GM12874 (cell line): ENCODE measurements at regions not wholly inside any gene's neighbourhood (a gene's known extent, or its start where the extent isn't known, plus 50 kb on each side); places are given as distances from the start of the nearest gene placed in this dataset.

Experiments used
- TF ChIP-seq, protein P1 (sequence below): IDR thresholded peaks from 2 replicates; pipeline ENCODE4 v1.5.1; 2011; ENCODE audit warnings: low read depth, mild to moderate bottlenecking, control low read depth, low read length, moderate library complexity; ENCODE audit not compliant: insufficient read depth

- TF ChIP-seq, protein P1, sequence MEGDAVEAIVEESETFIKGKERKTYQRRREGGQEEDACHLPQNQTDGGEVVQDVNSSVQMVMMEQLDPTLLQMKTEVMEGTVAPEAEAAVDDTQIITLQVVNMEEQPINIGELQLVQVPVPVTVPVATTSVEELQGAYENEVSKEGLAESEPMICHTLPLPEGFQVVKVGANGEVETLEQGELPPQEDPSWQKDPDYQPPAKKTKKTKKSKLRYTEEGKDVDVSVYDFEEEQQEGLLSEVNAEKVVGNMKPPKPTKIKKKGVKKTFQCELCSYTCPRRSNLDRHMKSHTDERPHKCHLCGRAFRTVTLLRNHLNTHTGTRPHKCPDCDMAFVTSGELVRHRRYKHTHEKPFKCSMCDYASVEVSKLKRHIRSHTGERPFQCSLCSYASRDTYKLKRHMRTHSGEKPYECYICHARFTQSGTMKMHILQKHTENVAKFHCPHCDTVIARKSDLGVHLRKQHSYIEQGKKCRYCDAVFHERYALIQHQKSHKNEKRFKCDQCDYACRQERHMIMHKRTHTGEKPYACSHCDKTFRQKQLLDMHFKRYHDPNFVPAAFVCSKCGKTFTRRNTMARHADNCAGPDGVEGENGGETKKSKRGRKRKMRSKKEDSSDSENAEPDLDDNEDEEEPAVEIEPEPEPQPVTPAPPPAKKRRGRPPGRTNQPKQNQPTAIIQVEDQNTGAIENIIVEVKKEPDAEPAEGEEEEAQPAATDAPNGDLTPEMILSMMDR: no peak
Measured at GRCh38 chr9:90103771-90104170, 499.0 kb downstream of the GADD45G start.

DNA sequence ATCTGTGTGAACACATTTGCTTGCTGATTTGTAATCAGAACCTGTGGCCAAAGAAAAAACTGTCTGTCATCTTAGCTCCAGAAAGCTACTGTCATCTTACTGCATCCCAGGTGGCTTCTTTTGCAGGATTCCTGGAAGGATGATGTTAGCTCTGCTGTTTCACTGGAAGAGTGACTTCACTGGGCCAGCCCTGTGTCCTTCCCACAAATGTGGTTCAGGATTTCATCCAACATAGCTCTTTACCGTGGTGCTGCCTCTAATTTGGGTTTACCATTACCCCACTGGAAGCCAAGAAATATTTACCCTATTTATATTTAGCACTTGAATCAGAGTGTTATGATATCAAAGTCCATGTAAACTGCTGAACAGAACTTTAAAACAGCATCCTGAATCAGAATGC lies 501.0 kb downstream of the GADD45G start:
- TF ChIP-seq, protein P1: no peak

DNA sequence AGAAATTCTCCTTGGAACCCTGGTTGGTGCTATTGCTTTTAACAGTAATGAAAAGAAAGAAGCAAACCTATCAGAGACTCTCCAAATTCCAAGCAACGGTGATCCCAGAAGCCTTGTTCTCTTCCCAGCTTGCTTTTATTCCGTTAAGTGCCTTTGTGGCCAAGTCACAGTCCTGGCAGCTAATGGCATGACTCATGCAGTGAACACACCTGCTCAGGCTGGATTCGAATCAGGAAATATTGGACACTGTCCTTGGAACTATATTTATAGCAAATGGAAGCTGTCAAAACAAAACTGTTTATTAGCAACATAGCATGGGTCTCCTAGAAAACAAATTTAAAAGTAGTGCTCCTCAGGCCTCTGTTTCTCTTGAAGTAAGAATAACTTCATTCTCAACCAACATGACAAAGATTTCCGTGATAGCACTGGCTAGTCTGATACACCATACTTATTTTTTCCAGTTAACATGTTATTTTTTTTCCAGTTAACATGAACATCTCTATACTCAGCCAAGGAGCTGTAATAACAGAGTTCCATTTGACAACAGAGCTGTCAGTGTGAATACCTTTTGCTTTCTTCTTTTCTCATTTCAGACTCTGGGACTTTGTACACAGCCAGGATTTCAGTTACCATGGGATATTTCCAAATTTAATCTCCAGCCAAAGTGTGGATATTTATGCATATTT lies 502.4 kb downstream of the GADD45G start:
- TF ChIP-seq, protein P1: no peak

- TF ChIP-seq, protein P1: no peak
Measured at GRCh38 chr9:90107726-90108655, 503.2 kb downstream of the GADD45G start.

- TF ChIP-seq, protein P1: no peak
Measured at GRCh38 chr9:90112788-90113187, 508.0 kb downstream of the GADD45G start.

GRCh38 chr9:90114641-90115425 lies 510.0 kb downstream of the GADD45G start:
- TF ChIP-seq, protein P1: no peak

GRCh38 chr9:90121762-90122161 lies 517.0 kb downstream of the GADD45G start:
- TF ChIP-seq, protein P1: no peak
